Ishikawa (cell line): ENCODE measurements at regions not wholly inside any gene's neighbourhood (a gene's known extent, or its start where the extent isn't known, plus 50 kb on each side); places are given as distances from the start of the nearest gene placed in this dataset.

Experiments
- CEBPB ChIP-seq: IDR thresholded peaks from 2 replicates; pipeline ENCODE4 v1.6.1; 2012
- CREB1 ChIP-seq: IDR thresholded peaks from 2 replicates; pipeline ENCODE4 v1.6.1; 2012; ENCODE audit warnings: low read depth
- EGR1 ChIP-seq: IDR thresholded peaks from 2 replicates; pipeline ENCODE4 v1.6.1; 2012
- EP300 ChIP-seq: IDR thresholded peaks from 2 replicates; pipeline ENCODE4 v1.6.1; 2012; ENCODE audit warnings: borderline replicate concordance
- FOXM1 ChIP-seq: IDR thresholded peaks from 2 replicates; pipeline ENCODE4 v1.6.1; 2012; ENCODE audit warnings: low read depth, borderline replicate concordance
- NFIC ChIP-seq: IDR thresholded peaks from 2 replicates; pipeline ENCODE4 v1.6.1; 2012
- RAD21 ChIP-seq: IDR thresholded peaks from 2 replicates; pipeline ENCODE4 v1.6.1; 2012; ENCODE audit warnings: low read depth
- TAF1 ChIP-seq: IDR thresholded peaks from 2 replicates; pipeline ENCODE4 v1.6.1; 2012; ENCODE audit warnings: low read depth, mild to moderate bottlenecking
- TCF12 ChIP-seq: IDR thresholded peaks from 2 replicates; pipeline ENCODE4 v1.6.1; 2012; ENCODE audit warnings: low read depth
- TEAD4 ChIP-seq: IDR thresholded peaks from 2 replicates; pipeline ENCODE4 v1.6.1; 2012
- YY1 ChIP-seq: IDR thresholded peaks from 2 replicates; pipeline ENCODE4 v1.6.1; 2012; ENCODE audit warnings: low read depth
- ZBTB7A ChIP-seq: IDR thresholded peaks from 2 replicates; pipeline ENCODE4 v1.6.1; 2012; ENCODE audit warnings: low read depth
- TF ChIP-seq, protein P1 (sequence below): IDR thresholded peaks from 2 replicates; pipeline ENCODE4 v1.6.1; 2012
- TF ChIP-seq, protein P2 (sequence below): IDR thresholded peaks from 2 replicates; pipeline ENCODE4 v1.6.1; 2012; ENCODE audit warnings: low read depth, mild to moderate bottlenecking
- TF ChIP-seq, protein P3 (sequence below): IDR thresholded peaks from 2 replicates; pipeline ENCODE4 v1.6.1; 2012

DNA sequence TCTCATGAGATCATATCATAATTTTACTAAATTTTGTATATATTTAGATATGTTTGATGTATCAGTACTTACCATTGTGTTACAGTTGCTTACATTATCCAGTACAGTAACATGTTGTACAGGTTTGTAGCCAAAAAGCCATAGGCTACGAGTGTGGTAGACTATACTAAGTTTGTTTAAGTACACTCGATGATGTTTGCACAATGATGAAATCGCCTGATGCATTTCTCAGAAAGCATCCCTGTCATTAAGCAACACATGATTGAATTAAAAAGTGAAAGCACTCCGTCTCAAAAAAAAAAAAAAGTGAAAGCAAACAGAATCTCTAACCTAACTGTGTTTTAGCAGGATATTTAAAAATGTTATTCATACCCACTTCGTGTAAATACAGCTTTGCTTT lies 104.9 kb upstream of the TFAP2D start:
- TF ChIP-seq CREB1 (no peak), TAF1 (no peak), EP300 (no peak), YY1 (no peak), EGR1 (no peak), TEAD4 (no peak), RAD21 (no peak), TCF12 (no peak), ZBTB7A (no peak), CEBPB (no peak)
- TF ChIP-seq, protein P1, sequence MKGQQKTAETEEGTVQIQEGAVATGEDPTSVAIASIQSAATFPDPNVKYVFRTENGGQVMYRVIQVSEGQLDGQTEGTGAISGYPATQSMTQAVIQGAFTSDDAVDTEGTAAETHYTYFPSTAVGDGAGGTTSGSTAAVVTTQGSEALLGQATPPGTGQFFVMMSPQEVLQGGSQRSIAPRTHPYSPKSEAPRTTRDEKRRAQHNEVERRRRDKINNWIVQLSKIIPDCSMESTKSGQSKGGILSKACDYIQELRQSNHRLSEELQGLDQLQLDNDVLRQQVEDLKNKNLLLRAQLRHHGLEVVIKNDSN = no peak
- TF ChIP-seq, protein P2, sequence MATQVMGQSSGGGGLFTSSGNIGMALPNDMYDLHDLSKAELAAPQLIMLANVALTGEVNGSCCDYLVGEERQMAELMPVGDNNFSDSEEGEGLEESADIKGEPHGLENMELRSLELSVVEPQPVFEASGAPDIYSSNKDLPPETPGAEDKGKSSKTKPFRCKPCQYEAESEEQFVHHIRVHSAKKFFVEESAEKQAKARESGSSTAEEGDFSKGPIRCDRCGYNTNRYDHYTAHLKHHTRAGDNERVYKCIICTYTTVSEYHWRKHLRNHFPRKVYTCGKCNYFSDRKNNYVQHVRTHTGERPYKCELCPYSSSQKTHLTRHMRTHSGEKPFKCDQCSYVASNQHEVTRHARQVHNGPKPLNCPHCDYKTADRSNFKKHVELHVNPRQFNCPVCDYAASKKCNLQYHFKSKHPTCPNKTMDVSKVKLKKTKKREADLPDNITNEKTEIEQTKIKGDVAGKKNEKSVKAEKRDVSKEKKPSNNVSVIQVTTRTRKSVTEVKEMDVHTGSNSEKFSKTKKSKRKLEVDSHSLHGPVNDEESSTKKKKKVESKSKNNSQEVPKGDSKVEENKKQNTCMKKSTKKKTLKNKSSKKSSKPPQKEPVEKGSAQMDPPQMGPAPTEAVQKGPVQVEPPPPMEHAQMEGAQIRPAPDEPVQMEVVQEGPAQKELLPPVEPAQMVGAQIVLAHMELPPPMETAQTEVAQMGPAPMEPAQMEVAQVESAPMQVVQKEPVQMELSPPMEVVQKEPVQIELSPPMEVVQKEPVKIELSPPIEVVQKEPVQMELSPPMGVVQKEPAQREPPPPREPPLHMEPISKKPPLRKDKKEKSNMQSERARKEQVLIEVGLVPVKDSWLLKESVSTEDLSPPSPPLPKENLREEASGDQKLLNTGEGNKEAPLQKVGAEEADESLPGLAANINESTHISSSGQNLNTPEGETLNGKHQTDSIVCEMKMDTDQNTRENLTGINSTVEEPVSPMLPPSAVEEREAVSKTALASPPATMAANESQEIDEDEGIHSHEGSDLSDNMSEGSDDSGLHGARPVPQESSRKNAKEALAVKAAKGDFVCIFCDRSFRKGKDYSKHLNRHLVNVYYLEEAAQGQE = no peak

DNA sequence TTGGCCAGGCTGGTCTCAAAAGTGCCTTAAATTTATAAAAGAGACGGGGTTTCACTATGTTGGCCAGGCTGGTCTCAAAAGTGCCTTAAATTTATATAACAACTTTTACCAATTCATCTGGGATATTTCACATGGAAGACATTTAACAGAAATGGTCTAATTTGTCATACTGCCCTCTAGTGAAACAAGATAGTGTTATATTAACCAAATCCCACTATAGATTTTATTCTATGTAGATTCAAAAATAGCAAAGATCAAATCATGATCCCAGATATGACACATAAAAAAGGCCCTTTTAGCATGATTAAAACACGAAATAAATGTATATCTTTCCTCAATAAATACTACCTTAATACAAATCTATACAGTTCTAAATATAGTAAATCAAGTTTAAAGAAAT lies 102.8 kb upstream of the TFAP2D start:
- TF ChIP-seq FOXM1 = no peak
- no peak for TF ChIP-seq NFIC
- no peak for TF ChIP-seq CEBPB
- no peak for TF ChIP-seq YY1
- TF ChIP-seq, protein P1 = no peak
- TF ChIP-seq TAF1 = no peak
- TF ChIP-seq TEAD4 = no peak
- no peak for TF ChIP-seq CREB1
- no peak for TF ChIP-seq RAD21
- TF ChIP-seq TCF12 = no peak
- TF ChIP-seq EGR1 = no peak
- TF ChIP-seq, protein P3, sequence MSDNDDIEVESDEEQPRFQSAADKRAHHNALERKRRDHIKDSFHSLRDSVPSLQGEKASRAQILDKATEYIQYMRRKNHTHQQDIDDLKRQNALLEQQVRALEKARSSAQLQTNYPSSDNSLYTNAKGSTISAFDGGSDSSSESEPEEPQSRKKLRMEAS = no peak
- no peak for TF ChIP-seq EP300
- TF ChIP-seq ZBTB7A = no peak

DNA sequence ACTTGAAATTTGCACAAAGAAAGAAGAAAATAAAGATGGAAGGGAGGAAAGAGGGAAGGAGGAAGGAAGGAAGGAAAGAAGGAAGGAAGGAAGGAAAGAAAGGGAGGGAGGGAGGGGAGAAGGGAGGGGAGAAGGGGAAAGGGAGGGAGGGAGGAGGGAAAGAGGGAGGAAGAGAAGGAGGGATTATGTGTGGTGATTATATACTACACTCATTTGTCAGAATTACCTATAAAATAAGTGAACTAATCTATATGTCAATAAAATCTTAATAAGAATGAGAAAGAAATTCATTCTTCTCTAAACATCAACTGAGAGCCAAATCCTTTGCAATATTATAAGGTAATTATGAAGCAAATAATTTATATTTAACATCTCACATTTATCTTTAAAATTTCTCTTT lies 77.9 kb upstream of the TFAP2D start:
- no peak for TF ChIP-seq CREB1
- TF ChIP-seq TEAD4 = no peak
- TF ChIP-seq, protein P3 = no peak
- TF ChIP-seq, protein P1 = no peak

DNA sequence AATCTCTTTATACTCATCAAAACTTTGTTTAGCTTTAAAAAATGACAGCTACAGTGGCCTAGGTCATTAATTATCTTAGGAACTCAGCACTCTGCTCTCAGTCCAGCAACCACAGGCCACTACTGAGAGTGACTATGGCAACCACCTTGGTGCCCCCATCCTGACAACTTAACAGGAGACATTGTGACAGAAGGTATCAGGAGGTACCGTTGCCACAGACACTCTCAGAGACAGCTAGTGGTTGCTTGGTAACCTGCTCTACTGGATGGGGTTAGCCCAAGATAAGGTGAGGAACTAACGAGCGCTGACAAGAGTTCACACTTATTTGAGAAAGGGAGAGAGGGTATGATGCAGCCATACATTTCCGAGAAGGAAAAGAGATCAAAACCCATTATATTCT lies 76.1 kb upstream of the TFAP2D start:
- TF ChIP-seq EP300 = no peak
- no peak for TF ChIP-seq YY1
- no peak for TF ChIP-seq CREB1
- TF ChIP-seq EGR1 = no peak
- TF ChIP-seq, protein P1 = no peak
- TF ChIP-seq NFIC = no peak
- TF ChIP-seq CEBPB = no peak
- no peak for TF ChIP-seq ZBTB7A
- TF ChIP-seq TCF12 = no peak
- TF ChIP-seq FOXM1 = no peak
- TF ChIP-seq, protein P2 = no peak
- TF ChIP-seq RAD21 = no peak
- TF ChIP-seq TEAD4 = no peak
- TF ChIP-seq TAF1 = no peak
- TF ChIP-seq, protein P3 = no peak

DNA sequence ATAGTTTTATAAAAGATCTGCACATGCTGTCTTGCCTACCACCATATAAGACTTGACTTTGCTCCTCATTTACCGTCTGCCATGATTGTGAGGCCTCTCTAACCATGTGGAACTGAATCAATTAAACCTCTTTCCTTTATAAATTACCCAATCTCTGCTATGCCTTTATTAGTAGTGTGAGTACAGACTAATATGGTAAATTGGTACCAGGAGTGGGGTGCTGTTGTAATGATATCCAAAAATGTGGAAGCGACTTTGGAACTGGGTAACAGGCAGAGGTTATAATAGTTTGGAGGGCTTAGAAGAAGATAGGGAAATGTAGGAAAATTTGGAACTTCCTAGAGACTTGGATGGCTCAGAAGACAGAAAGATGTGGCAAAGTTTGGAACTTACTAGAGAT lies 64.2 kb upstream of the TFAP2D start:
- TF ChIP-seq TCF12 = no peak
- TF ChIP-seq, protein P2 = no peak
- TF ChIP-seq, protein P1 = no peak
- TF ChIP-seq TEAD4 = no peak
- TF ChIP-seq, protein P3 = no peak
- no peak for TF ChIP-seq EGR1
- TF ChIP-seq RAD21 = no peak
- TF ChIP-seq FOXM1 = no peak
- no peak for TF ChIP-seq EP300
- TF ChIP-seq YY1 = no peak
- TF ChIP-seq TAF1 = no peak
- no peak for TF ChIP-seq CEBPB
- TF ChIP-seq NFIC = no peak
- no peak for TF ChIP-seq CREB1
- TF ChIP-seq ZBTB7A = no peak
